ENCODE measurements at regions not wholly inside any gene's neighbourhood (a gene's known extent, or its start where the extent isn't known, plus 50 kb on each side); places are given as distances from the start of the nearest gene placed in this dataset.
"Not testable (repeated sequence)": the region's sequence is repeated elsewhere in the genome, so short reads cannot be mapped to it uniquely, and the experiment has no call there.

DNA sequence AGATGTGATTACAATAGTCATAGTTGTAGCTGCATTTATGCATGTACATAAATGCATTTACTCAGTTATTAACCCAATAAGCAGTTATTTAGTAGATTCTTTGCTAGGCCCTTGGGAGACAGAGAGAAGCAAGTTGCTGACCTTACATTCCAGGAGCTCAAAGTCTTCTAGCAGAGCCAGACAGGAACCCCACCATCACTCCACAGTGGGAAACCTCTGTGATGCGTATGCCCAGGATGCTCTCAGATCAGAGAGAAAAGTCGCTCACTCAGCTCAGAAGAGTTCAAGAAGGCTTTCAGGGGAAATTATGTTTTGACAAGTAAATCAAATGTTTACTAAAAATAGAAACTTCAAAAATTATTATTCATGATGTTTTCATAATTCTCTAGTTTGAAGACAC lies 146.3 kb upstream of the EXOC2 start:
- DNase-seq (ENCODE audit: insufficient read length, low spot score) (no peak), FAIRE-seq (no peak)
- TF ChIP-seq, protein P1, sequence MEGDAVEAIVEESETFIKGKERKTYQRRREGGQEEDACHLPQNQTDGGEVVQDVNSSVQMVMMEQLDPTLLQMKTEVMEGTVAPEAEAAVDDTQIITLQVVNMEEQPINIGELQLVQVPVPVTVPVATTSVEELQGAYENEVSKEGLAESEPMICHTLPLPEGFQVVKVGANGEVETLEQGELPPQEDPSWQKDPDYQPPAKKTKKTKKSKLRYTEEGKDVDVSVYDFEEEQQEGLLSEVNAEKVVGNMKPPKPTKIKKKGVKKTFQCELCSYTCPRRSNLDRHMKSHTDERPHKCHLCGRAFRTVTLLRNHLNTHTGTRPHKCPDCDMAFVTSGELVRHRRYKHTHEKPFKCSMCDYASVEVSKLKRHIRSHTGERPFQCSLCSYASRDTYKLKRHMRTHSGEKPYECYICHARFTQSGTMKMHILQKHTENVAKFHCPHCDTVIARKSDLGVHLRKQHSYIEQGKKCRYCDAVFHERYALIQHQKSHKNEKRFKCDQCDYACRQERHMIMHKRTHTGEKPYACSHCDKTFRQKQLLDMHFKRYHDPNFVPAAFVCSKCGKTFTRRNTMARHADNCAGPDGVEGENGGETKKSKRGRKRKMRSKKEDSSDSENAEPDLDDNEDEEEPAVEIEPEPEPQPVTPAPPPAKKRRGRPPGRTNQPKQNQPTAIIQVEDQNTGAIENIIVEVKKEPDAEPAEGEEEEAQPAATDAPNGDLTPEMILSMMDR (IDR thresholded peaks at IDR 0.05; ENCODE audit: insufficient read depth, missing control alignments), result no peak

DNA sequence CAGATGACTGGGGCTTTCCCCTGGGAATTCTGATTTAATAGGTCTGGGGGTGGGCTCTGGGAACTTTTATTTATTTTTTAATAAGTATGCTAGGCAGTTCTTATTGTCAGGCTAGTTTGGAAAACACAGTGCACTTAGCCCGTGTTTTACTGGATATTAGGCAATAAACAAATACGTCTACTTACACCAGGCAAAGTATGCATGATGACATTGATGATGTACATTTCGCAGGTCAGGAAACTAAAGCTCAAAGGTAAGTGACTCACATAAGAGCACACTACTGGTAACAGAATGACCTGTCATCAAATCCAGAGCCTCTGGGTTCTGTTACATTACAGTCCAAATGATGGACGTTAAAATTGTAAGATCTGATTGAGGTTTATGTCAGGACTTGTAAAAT lies 144.4 kb upstream of the EXOC2 start:
- DNase-seq (ENCODE audit: insufficient read length, low spot score), result no peak
- no peak for FAIRE-seq
- TF ChIP-seq, protein P1 (IDR thresholded peaks at IDR 0.05; ENCODE audit: insufficient read depth, missing control alignments), result no peak

DNA sequence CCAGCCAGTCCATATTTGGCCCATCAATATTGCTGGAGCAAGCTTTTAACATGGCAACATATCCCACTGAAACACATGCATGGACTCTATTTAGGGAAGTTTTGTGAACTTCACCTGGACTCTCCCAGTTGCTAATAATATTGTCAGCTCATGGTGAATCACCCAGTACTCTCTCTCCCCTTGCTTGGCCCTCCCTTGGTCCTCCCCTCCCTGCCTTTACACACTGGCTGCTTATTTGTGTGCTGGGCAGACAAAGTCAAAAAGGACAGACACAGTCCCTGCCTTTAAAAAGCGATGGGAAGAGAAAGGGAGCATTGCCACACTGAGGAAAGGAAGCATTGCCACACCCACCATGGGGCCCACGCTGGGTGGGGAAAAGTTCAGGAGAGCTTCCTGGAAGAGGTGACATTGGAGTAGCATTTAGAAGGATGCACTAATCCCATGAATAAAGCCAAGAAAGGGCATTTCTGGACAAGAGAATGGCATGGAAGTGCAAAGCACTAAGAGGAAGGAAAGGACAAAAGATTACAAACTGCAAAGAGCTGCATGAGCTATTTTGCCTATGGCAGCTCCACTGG lies 143.4 kb upstream of the EXOC2 start:
- TF ChIP-seq, protein P1 (IDR thresholded peaks at IDR 0.05; ENCODE audit: insufficient read depth, missing control alignments), result no peak
- DNase-seq (ENCODE audit: insufficient read length, low spot score) (no peak), FAIRE-seq (no peak)

DNA sequence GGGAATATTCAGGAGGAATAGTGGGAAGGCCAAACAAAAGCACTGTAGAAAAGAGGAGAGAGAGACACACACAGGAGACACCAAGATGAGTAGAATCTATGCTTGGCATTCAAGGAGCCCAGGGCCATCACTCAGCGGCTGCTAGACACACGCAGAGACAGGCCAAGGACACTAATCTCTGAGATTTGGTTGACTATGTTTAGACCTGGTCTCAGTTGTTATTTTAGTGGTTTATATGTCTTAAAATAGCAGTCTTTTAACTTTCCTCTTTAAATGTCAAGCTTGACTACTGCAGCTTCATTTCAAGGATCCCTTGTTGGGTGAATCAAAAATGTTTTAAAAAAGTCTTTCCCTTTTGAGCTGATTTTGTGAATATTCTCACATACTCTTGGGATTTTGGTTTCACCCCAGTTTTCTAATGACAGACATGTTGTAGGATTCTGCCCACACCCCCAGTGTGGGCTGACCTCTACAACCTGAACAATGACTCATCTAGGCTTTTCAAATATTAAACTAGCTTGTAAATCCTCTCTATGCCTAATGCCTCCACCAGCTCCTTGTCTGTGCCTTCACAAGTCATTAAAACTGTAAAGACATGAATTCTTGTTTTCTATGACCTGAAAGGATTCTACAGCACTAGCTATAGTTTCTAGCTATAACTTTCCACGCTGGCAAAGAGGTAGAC lies 142.7 kb upstream of the EXOC2 start:
- no peak for DNase-seq (ENCODE audit: insufficient read length, low spot score)
- no peak for FAIRE-seq
- TF ChIP-seq, protein P1 (IDR thresholded peaks at IDR 0.05; ENCODE audit: insufficient read depth, missing control alignments), result no peak

DNA sequence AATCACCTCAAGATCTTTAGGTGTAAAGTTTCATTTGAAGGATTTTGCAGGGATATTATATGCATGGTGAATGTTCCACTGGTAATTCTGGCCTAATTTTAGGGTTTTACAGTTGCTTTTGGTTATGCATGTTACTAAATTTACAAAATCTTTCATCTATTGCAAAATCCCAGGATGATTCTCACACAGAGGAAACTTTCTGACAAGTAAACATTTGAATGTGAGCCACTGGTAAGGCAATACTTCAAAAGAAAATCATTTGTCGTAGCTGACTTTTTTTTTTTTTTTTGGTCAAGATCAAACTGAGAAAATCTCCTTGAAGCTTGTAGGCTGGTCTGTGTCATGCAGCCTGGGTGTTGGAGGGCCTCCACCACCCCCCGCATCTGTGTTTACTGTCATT lies 141.9 kb upstream of the EXOC2 start:
- FAIRE-seq, result no peak
- no peak for DNase-seq (ENCODE audit: insufficient read length, low spot score)

DNA sequence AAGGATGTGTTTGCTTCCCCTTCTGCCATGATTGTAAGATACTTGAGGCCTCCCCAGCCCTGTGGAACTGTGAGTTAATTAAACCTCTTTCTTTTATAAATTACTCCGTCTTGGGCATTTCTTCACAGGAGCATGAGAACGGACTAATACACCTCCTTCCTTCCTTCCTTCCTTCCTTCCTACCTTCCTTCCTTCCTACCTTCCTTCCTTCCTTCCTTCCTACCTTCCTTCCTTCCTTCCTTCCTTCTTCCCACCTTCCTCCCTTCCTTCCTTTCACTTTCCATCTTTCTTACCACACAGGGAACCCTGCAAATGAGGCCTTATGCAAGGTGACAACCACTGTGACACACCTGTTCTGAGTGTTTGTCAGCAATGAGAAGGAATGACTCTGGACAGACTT lies 141.3 kb upstream of the EXOC2 start:
- no peak for DNase-seq (ENCODE audit: insufficient read length, low spot score)
- FAIRE-seq, result no peak
- TF ChIP-seq, protein P1 (IDR thresholded peaks at IDR 0.05; ENCODE audit: insufficient read depth, missing control alignments), result no peak

More for the DNA sequence above, 141.9 kb upstream of the EXOC2 start:
- TF ChIP-seq, protein P1 (IDR thresholded peaks at IDR 0.05; ENCODE audit: insufficient read depth, missing control alignments), result no peak

DNA sequence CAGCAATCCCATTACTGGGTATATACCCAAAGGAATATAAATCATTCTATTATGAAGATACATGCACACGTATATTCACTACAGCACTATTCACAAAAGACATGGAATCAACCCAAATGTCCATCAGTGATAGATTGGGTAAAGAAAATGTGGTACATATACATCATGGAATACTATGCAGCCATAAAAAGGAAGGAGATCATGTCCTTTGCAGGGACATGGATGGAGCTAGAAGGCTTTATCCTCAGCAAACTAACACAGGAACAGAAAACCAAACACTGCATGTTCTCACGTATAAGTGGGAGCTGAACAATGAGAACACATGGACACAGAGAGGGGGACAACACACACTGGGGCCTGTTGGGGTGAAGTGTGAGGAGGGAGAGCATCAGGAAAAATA lies 139.9 kb upstream of the EXOC2 start:
- DNase-seq (ENCODE audit: insufficient read length, low spot score); FAIRE-seq: not testable (repeated sequence)
